Panc1 (cell line): ENCODE measurements at regions not wholly inside any gene's neighbourhood (a gene's known extent, or its start where the extent isn't known, plus 50 kb on each side); places are given as distances from the start of the nearest gene placed in this dataset.

ENCODE experiments used
- ATAC-seq: fragments of 200-7000 bp; cut with Tn5 transposase; 2 replicates; pipeline ENCODE4 v1.9.1; 2020; ENCODE audit warnings: mild to moderate bottlenecking, moderate library complexity
- BruUV-seq: library from RNA; stranded (reverse); fragments of 400-500 nt; replicated peaks from 2 replicates; lab custom pipeline; 2021; lab: Mats Ljungman, UMichigan
- CTCF ChIA-PET: fragments of 300-600 bp; sonication (Branson Sonifier 250); formaldehyde crosslinking; loops from one replicate; lab custom pipeline; 2022; ENCODE audit warnings: antibody characterized with exemption; lab: Charles Lee
- POLR2A ChIA-PET: fragments of 300-600 bp; sonication (Branson Sonifier 250); formaldehyde crosslinking; loops from one replicate; lab custom pipeline; 2022; ENCODE audit warnings: antibody characterized with exemption; lab: Charles Lee
- DNase-seq: peaks from one replicate; pipeline ENCODE4 v3.0.0-alpha.2; 2010; ENCODE audit warnings: low read depth, low spot score
- H3K27ac ChIP-seq: 2 replicates; pipeline ENCODE4 v1.5.1; 2011; ENCODE audit warnings: mild to moderate bottlenecking, low read length, inconsistent platforms
- H3K27me3 ChIP-seq: fragments of 200-500 bp; sonication (Bioruptor generic); 2 replicates; pipeline ENCODE4 v1.6.0; 2014; ENCODE audit warnings: low read length, inconsistent platforms; ENCODE audit not compliant: control insufficient read depth, insufficient read depth
- H3K36me3 ChIP-seq: fragments of 200-500 bp; sonication (Bioruptor generic); 2 replicates; pipeline ENCODE4 v1.5.1; 2014; ENCODE audit warnings: inconsistent platforms, mild to moderate bottlenecking, low read length, moderate library complexity; ENCODE audit not compliant: control insufficient read depth, insufficient read depth
- H3K4me1 ChIP-seq: 2 replicates; pipeline ENCODE4 v1.5.1; 2011; ENCODE audit warnings: inconsistent platforms, mild to moderate bottlenecking, low read length, moderate library complexity; ENCODE audit not compliant: control insufficient read depth, insufficient read depth
- H3K4me3 ChIP-seq, 2 experiments: 2 replicates each; pipeline ENCODE4 v1.5.1; 2011 to 2012; ENCODE audit warnings: low read depth in 2 of 2, low read length in 2 of 2, mild to moderate bottlenecking in 2 of 2, inconsistent platforms in 1 of 2, moderate library complexity in 1 of 2
- H3K9me3 ChIP-seq: fragments of 200-500 bp; sonication (Bioruptor generic); 2 replicates; pipeline ENCODE4 v1.5.1; 2014; ENCODE audit warnings: low read depth, mild to moderate bottlenecking, inconsistent platforms, low read length, moderate library complexity; ENCODE audit not compliant: control insufficient read depth, insufficient read depth
- POLR2AphosphoS5 ChIP-seq: IDR thresholded peaks from 2 replicates; pipeline ENCODE4 v1.6.1; 2012; ENCODE audit warnings: mild to moderate bottlenecking, low read depth, low read length, moderate library complexity
- SIN3A ChIP-seq: IDR thresholded peaks from 2 replicates; pipeline ENCODE4 v1.6.1; 2012; ENCODE audit warnings: low read depth, mild to moderate bottlenecking, low read length, moderate library complexity, borderline replicate concordance; ENCODE audit not compliant: insufficient read depth
- TCF7L2 ChIP-seq: IDR thresholded peaks from 2 replicates; pipeline ENCODE4 v1.6.1; 2011; ENCODE audit warnings: mild to moderate bottlenecking, low read depth, low read length, inconsistent platforms
- in situ Hi-C: cut with HindIII; loops from 2 replicates; pipeline ENCODE4 v1.10.0; 2016; ENCODE audit warnings: low sequenced_read_pairs, low pct_unique_long_range_greater_than_20kb
- intact Hi-C: fragments of 100-400 bp; cut with micrococcal nuclease; formaldehyde crosslinking; loops from one replicate; pipeline ENCODE4 v1.10.0; 2022; ENCODE audit not compliant: unreplicated experiment
- TF ChIP-seq, protein P1 (sequence below): fragments of 450-650 bp; IDR thresholded peaks from 2 replicates; pipeline ENCODE4 v1.5.1; 2017; ENCODE audit warnings: mild to moderate bottlenecking
- TF ChIP-seq, protein P2 (sequence below), 2 experiments: IDR thresholded peaks; 2 replicates each; pipeline ENCODE4 v1.6.1; 2011 to 2012; ENCODE audit warnings: low read depth in 2 of 2, control low read depth in 1 of 2, low read length in 1 of 2, mild to moderate bottlenecking in 1 of 2, moderate library complexity in 1 of 2; ENCODE audit not compliant: insufficient read depth in 1 of 2

DNA sequence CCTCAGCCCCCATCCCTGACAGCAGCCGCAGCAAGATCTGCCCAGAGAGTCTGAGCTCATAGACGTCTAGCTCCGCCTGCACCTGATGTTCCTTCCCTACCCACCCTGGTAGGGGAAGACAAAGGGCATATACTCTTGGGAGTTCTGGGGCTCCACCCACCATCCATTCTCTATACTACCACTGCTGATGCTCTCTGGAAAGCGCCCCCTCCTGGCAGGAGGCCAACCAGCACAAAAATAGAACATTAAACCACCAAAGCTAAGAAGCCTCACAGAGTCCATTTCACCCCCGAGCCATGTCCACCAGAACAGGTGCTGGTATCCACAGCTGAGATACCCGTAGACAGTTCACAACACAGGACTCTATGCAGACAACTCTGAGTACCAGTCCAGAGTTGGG lies 662.6 kb upstream of the FAM98A start:
- DNase-seq (no peak), ATAC-seq (no peak)
- H3K27me3 ChIP-seq, result no peaks in the 10 kb centered on the region
- intact Hi-C loops, result no loop called here
- no peaks in the 10 kb centered on the region for H3K4me1 ChIP-seq
- ChIA-PET CTCF (no interaction called here), POLR2A (no interaction called here)
- TF ChIP-seq SIN3A, result no peak
- TF ChIP-seq POLR2AphosphoS5, result no peak
- TF ChIP-seq, protein P1, sequence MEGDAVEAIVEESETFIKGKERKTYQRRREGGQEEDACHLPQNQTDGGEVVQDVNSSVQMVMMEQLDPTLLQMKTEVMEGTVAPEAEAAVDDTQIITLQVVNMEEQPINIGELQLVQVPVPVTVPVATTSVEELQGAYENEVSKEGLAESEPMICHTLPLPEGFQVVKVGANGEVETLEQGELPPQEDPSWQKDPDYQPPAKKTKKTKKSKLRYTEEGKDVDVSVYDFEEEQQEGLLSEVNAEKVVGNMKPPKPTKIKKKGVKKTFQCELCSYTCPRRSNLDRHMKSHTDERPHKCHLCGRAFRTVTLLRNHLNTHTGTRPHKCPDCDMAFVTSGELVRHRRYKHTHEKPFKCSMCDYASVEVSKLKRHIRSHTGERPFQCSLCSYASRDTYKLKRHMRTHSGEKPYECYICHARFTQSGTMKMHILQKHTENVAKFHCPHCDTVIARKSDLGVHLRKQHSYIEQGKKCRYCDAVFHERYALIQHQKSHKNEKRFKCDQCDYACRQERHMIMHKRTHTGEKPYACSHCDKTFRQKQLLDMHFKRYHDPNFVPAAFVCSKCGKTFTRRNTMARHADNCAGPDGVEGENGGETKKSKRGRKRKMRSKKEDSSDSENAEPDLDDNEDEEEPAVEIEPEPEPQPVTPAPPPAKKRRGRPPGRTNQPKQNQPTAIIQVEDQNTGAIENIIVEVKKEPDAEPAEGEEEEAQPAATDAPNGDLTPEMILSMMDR, result no peak
- TF ChIP-seq, protein P2, sequence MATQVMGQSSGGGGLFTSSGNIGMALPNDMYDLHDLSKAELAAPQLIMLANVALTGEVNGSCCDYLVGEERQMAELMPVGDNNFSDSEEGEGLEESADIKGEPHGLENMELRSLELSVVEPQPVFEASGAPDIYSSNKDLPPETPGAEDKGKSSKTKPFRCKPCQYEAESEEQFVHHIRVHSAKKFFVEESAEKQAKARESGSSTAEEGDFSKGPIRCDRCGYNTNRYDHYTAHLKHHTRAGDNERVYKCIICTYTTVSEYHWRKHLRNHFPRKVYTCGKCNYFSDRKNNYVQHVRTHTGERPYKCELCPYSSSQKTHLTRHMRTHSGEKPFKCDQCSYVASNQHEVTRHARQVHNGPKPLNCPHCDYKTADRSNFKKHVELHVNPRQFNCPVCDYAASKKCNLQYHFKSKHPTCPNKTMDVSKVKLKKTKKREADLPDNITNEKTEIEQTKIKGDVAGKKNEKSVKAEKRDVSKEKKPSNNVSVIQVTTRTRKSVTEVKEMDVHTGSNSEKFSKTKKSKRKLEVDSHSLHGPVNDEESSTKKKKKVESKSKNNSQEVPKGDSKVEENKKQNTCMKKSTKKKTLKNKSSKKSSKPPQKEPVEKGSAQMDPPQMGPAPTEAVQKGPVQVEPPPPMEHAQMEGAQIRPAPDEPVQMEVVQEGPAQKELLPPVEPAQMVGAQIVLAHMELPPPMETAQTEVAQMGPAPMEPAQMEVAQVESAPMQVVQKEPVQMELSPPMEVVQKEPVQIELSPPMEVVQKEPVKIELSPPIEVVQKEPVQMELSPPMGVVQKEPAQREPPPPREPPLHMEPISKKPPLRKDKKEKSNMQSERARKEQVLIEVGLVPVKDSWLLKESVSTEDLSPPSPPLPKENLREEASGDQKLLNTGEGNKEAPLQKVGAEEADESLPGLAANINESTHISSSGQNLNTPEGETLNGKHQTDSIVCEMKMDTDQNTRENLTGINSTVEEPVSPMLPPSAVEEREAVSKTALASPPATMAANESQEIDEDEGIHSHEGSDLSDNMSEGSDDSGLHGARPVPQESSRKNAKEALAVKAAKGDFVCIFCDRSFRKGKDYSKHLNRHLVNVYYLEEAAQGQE (IDR thresholded peaks at IDR 0.05; ENCODE audit: insufficient read depth in 1 of 2, low read depth in 2 of 2, low read length in 1 of 2), result no peak
- no peak for TF ChIP-seq TCF7L2
- H3K9me3 ChIP-seq, result no peaks in the 10 kb centered on the region
- H3K4me3 ChIP-seq, result no peak overlapping the region
- in situ Hi-C loops, result no loop called here
- no peaks in the 10 kb centered on the region for H3K36me3 ChIP-seq
- no TSS peak for BruUV-seq
- H3K27ac ChIP-seq, result no peak overlapping the region

DNA sequence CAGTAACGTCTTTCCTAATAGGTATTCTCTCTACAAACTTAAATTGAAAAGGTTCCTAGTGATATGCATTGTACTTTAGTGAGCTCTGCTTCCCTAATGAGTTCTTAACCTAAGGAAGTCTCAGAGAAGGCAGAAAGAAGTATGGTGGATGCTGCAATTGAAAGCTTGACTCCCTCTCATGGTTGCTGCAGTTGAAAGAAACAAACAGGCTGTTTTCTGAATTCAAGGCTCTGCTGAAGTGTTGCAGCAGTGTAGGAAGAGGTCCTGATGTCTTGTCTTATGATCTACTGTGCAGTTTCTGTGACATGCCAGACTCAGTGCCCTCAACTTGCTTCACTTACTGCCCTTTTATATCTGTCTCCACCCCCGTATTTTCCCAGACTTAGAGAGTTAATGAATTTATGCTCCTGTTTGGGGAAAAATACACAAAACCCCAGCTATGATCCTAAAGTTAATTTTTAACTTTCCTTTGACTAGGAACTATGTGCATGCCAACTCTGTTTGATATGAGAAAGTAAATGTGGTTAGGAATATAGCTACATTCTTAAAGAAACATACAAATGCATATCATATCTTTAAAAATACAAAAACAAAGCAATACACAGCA lies 655.3 kb upstream of the FAM98A start:
- no peak for DNase-seq
- no peaks in the 10 kb centered on the region for H3K4me1 ChIP-seq
- H3K36me3 ChIP-seq, result no peaks in the 10 kb centered on the region
- ChIA-PET CTCF (no interaction called here), POLR2A (no interaction called here)
- intact Hi-C loops, result no loop called here
- no peaks in the 10 kb centered on the region for H3K9me3 ChIP-seq
- TF ChIP-seq POLR2AphosphoS5 (no peak), SIN3A (no peak), TCF7L2 (no peak)
- TF ChIP-seq, protein P1, result no peak
- TF ChIP-seq, protein P2 (IDR thresholded peaks at IDR 0.05; ENCODE audit: insufficient read depth in 1 of 2, low read depth in 2 of 2, low read length in 1 of 2), result no peak
- no peak overlapping the region for H3K27ac ChIP-seq
- no TSS peak for BruUV-seq
- ATAC-seq, result no peak
- H3K4me3 ChIP-seq, result no peak overlapping the region
- no peaks in the 10 kb centered on the region for H3K27me3 ChIP-seq
- in situ Hi-C loops, result no loop called here
